IMR-90 (cell line): ENCODE measurements at regions not wholly inside any gene's neighbourhood (a gene's known extent, or its start where the extent isn't known, plus 50 kb on each side); places are given as distances from the start of the nearest gene placed in this dataset.

Experiments
- ATAC-seq: fragments of 200-7000 bp; cut with Tn5 transposase; 2 replicates; pipeline ENCODE4 v1.9.1; 2020; ENCODE audit warnings: low read depth, mild to moderate bottlenecking, moderate library complexity
- BruUV-seq: library from RNA; stranded (reverse); fragments of 400-500 nt; replicated peaks from 2 replicates; lab custom pipeline; 2021; lab: Mats Ljungman, UMichigan
- CTCF ChIA-PET: fragments of 300-600 bp; formaldehyde crosslinking; extraction: SDS; loops from one replicate; lab custom pipeline; 2021; ENCODE audit warnings: antibody characterized with exemption; lab: Yijun Ruan, JAX
- POLR2A ChIA-PET: fragments of 300-600 bp; sonication (Branson Sonifier 250); formaldehyde crosslinking; loops from one replicate; lab custom pipeline; 2022; ENCODE audit warnings: antibody characterized with exemption; ENCODE audit not compliant: unreplicated experiment; lab: Charles Lee
- DNase-seq: peaks from one replicate; pipeline ENCODE4 v3.0.0; 2013
- H2AFZ ChIP-seq: replicated peaks from 2 replicates; pipeline ENCODE3; 2013; ENCODE audit warnings: low read length, mild to moderate bottlenecking; ENCODE audit not compliant: poor library complexity
- H2AK5ac ChIP-seq: 2 replicates; pipeline ENCODE4 v1.6.1; 2013; ENCODE audit warnings: low read depth, low read length, inconsistent platforms
- H2AK9ac ChIP-seq: replicated peaks from 2 replicates; pipeline ENCODE3; 2013; ENCODE audit warnings: mild to moderate bottlenecking, low read depth, low read length, moderate library complexity; ENCODE audit not compliant: poor library complexity
- H2BK120ac ChIP-seq: 2 replicates; pipeline ENCODE4 v1.6.1; 2013; ENCODE audit warnings: low read depth, low read length, inconsistent platforms
- H2BK15ac ChIP-seq: 3 replicates; pipeline ENCODE4 v1.6.1; 2013; ENCODE audit warnings: low read depth, low read length, inconsistent platforms
- H2BK20ac ChIP-seq: 2 replicates; pipeline ENCODE4 v1.6.1; 2013; ENCODE audit warnings: low read depth, mild to moderate bottlenecking, inconsistent platforms, low read length, moderate library complexity
- H2BK5ac ChIP-seq: 2 replicates; pipeline ENCODE4 v1.6.1; 2013; ENCODE audit warnings: mild to moderate bottlenecking, low read depth, low read length, inconsistent platforms; ENCODE audit not compliant: poor library complexity, severe bottlenecking
- H3K14ac ChIP-seq: replicated peaks from 2 replicates; pipeline ENCODE4 v1.6.1; 2013; ENCODE audit warnings: low read depth, low read length, inconsistent platforms
- H3K18ac ChIP-seq: 2 replicates; pipeline ENCODE4 v1.6.1; 2013; ENCODE audit warnings: low read depth, low read length, control low read depth
- H3K23ac ChIP-seq: 2 replicates; pipeline ENCODE4 v1.6.1; 2013; ENCODE audit warnings: low read depth, low read length, inconsistent platforms
- H3K27ac ChIP-seq: 2 replicates; pipeline ENCODE4 v1.5.1; 2013; ENCODE audit warnings: mild to moderate bottlenecking, control low read depth, low read length; ENCODE audit not compliant: insufficient read depth
- H3K27me3 ChIP-seq: 2 replicates; pipeline ENCODE4 v1.6.1; 2013; ENCODE audit warnings: low read length; ENCODE audit not compliant: control insufficient read depth, insufficient read depth
- H3K36me3 ChIP-seq: 2 replicates; pipeline ENCODE4 v1.6.1; 2013; ENCODE audit warnings: low read length, mixed read lengths; ENCODE audit not compliant: control insufficient read depth, insufficient read depth
- H3K4ac ChIP-seq: 2 replicates; pipeline ENCODE4 v1.6.1; 2013; ENCODE audit warnings: low read depth, low read length, inconsistent platforms
- H3K4me1 ChIP-seq: 2 replicates; pipeline ENCODE4 v1.6.1; 2013; ENCODE audit warnings: low read length, mixed read lengths; ENCODE audit not compliant: control insufficient read depth, insufficient read depth
- H3K4me2 ChIP-seq: 2 replicates; pipeline ENCODE4 v1.6.1; 2013; ENCODE audit warnings: low read depth, mild to moderate bottlenecking, control low read depth, low read length, moderate library complexity
- H3K4me3 ChIP-seq: 2 replicates; pipeline ENCODE4 v1.5.1; 2013; ENCODE audit warnings: low read depth, mild to moderate bottlenecking, control low read depth, low read length, moderate library complexity; ENCODE audit not compliant: insufficient read depth
- H3K56ac ChIP-seq: 2 replicates; pipeline ENCODE4 v1.6.1; 2013; ENCODE audit warnings: low read length, inconsistent platforms; ENCODE audit not compliant: insufficient read depth; ENCODE audit errors: extremely low read depth
- H3K79me1 ChIP-seq, 2 experiments: 2 replicates each; pipeline ENCODE4 v1.6.1; 2013; ENCODE audit warnings: low read length in 2 of 2, inconsistent platforms in 1 of 2, low read depth in 1 of 2
- H3K9ac ChIP-seq: 2 replicates; pipeline ENCODE4 v1.6.1; 2013; ENCODE audit warnings: low read depth, low read length, control low read depth
- H3K9me1 ChIP-seq: 2 replicates; pipeline ENCODE4 v1.6.1; 2013; ENCODE audit warnings: low read length, inconsistent platforms; ENCODE audit not compliant: insufficient read depth
- H3K9me3 ChIP-seq: 2 replicates; pipeline ENCODE4 v1.6.1; 2013; ENCODE audit warnings: low read length; ENCODE audit not compliant: control insufficient read depth, insufficient read depth
- H4K20me1 ChIP-seq: 2 replicates; pipeline ENCODE4 v1.6.1; 2013; ENCODE audit warnings: low read length, inconsistent platforms; ENCODE audit not compliant: insufficient read depth
- H4K5ac ChIP-seq: 2 replicates; pipeline ENCODE4 v1.6.1; 2013; ENCODE audit warnings: mild to moderate bottlenecking, low read depth, low read length, control low read depth
- H4K8ac ChIP-seq, 2 experiments: 2 replicates each; pipeline ENCODE4 v1.6.1; 2013; ENCODE audit warnings: low read depth in 2 of 2, low read length in 2 of 2, control low read depth in 1 of 2, inconsistent platforms in 1 of 2
- H4K91ac ChIP-seq: 2 replicates; pipeline ENCODE4 v1.6.1; 2013; ENCODE audit warnings: low read depth, low read length, inconsistent platforms; ENCODE audit not compliant: insufficient read depth
- BHLHE40 ChIP-seq: fragments of 150-350 bp; IDR thresholded peaks from 2 replicates; pipeline ENCODE4 v1.6.1; 2016; ENCODE audit warnings: mild to moderate bottlenecking, low read depth, low read length
- CEBPB ChIP-seq: IDR thresholded peaks from 2 replicates; pipeline ENCODE4 v1.6.1; 2012; ENCODE audit warnings: low read depth, low read length, improper control_type of control experiment
- CHD1 ChIP-seq: IDR thresholded peaks from 2 replicates; pipeline ENCODE4 v1.6.1; 2012; ENCODE audit warnings: low read depth, low read length, improper control_type of control experiment
- ELK1 ChIP-seq: fragments of 150-350 bp; IDR thresholded peaks from 2 replicates; pipeline ENCODE4 v1.6.1; 2016; ENCODE audit warnings: low read depth, mild to moderate bottlenecking, low read length, moderate library complexity, borderline replicate concordance
- FOS ChIP-seq: fragments of 150-350 bp; IDR thresholded peaks from 2 replicates; pipeline ENCODE4 v1.6.1; 2016; ENCODE audit warnings: low read depth, low read length
- MAFK ChIP-seq: IDR thresholded peaks from 2 replicates; pipeline ENCODE4 v1.6.1; 2012; ENCODE audit warnings: low read depth, low read length, improper control_type of control experiment
- MAZ ChIP-seq: IDR thresholded peaks from 2 replicates; pipeline ENCODE4 v1.6.1; 2012; ENCODE audit warnings: low read depth, mild to moderate bottlenecking, low read length, improper control_type of control experiment, moderate library complexity, borderline replicate concordance
- MXI1 ChIP-seq: IDR thresholded peaks from 2 replicates; pipeline ENCODE4 v1.6.1; 2012; ENCODE audit warnings: low read depth, mild to moderate bottlenecking, low read length, moderate library complexity, borderline replicate concordance
- NFE2L2 ChIP-seq: fragments of 150-350 bp; IDR thresholded peaks from 2 replicates; pipeline ENCODE4 v1.6.1; 2016; ENCODE audit warnings: low read depth, mild to moderate bottlenecking, low read length
- POLR2A ChIP-seq: IDR thresholded peaks from 2 replicates; pipeline ENCODE4 v1.6.1; 2012; ENCODE audit warnings: mild to moderate bottlenecking, low read depth, low read length
- RAD21 ChIP-seq: IDR thresholded peaks from 2 replicates; pipeline ENCODE4 v1.6.1; 2012; ENCODE audit warnings: low read length, improper control_type of control experiment
- RCOR1 ChIP-seq: IDR thresholded peaks from 2 replicates; pipeline ENCODE4 v1.6.1; 2012; ENCODE audit warnings: mild to moderate bottlenecking, low read length, improper control_type of control experiment; ENCODE audit not compliant: insufficient replicate concordance
- RFX5 ChIP-seq: IDR thresholded peaks from 2 replicates; pipeline ENCODE4 v1.8.0; 2012; ENCODE audit warnings: low read depth, mild to moderate bottlenecking, low read length, moderate library complexity
- SMC3 ChIP-seq: fragments of 150-350 bp; IDR thresholded peaks from 2 replicates; pipeline ENCODE4 v1.6.1; 2016; ENCODE audit warnings: low read depth, mild to moderate bottlenecking, antibody characterized with exemption, low read length, moderate library complexity
- USF2 ChIP-seq: fragments of 150-350 bp; IDR thresholded peaks from 2 replicates; pipeline ENCODE4 v1.6.1; 2017; ENCODE audit warnings: mild to moderate bottlenecking, antibody characterized with exemption, low read length, low read depth
- WGBS, 2 experiments: methylation state at CpG; one replicate each; pipeline versions ENCODE4 v1.1.5 to v1.1.7; 2013; ENCODE audit warnings: missing lambda C conversion rate in 2 of 2; ENCODE audit not compliant: insufficient read length in 1 of 2; ENCODE audit errors: extremely low coverage in 2 of 2; 5-methylcytosine and 5-hydroxymethylcytosine counted together
- dilution Hi-C: fragments of 300-500 bp; cut with HindIII; formaldehyde crosslinking; loops from one replicate; pipeline ENCODE4 v1.14.3; 2018; ENCODE audit warnings: low sequenced_read_pairs; ENCODE audit not compliant: unreplicated experiment
- in situ Hi-C: fragments of 300-500 bp; cut with MboI; formaldehyde crosslinking; loops from 3 replicates; pipeline ENCODE4 v1.14.3; 2019; ENCODE audit warnings: low sequenced_read_pairs, inconsistent platforms, mixed read lengths
- intact Hi-C: fragments of 100-400 bp; cut with micrococcal nuclease; formaldehyde crosslinking; loops from 2 replicates; pipeline ENCODE4 v1.10.0; 2022
- TF ChIP-seq, protein P1 (sequence below): conservative IDR thresholded peaks from 2 replicates; pipeline ENCODE4 v1.5.1; 2012; ENCODE audit warnings: mild to moderate bottlenecking, low read depth, low read length, improper control_type of control experiment

DNA sequence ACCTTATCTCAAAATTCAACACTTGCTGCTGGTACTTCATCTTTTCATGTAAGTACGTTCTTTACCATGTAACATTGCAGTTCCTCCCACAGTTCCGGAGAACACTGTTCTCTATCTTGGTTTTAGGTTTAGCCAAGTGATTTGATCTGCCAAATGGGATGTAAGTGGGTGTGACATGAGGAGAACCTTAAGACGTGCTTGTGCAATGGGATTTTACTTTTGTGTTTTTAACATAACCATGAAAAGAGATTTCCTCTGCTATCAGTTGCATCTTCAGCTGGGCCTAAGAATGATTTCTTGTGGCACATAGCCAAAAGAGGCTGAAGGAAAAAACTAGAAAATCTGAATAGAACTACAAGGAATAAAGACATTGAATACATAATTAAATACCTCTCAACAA lies 894.5 kb upstream of the ALCAM start:
- Histone ChIP-seq H3K9me3 (no peaks in the 10 kb centered on the region), H4K91ac (no peak overlapping the region), H3K56ac (no peak overlapping the region), H3K27ac (no peak overlapping the region), H2BK20ac (no peak overlapping the region), H3K4ac (no peak overlapping the region), H2AK5ac (no peak overlapping the region), H3K36me3 (no peaks in the 10 kb centered on the region), H3K27me3 (no peaks in the 10 kb centered on the region), H3K79me1 (no peaks in the 10 kb centered on the region), H4K8ac (no peak overlapping the region), H4K20me1 (no peaks in the 10 kb centered on the region), H3K9ac (no peak overlapping the region), H2BK120ac (no peak overlapping the region), H2AFZ (no peak overlapping the region), H2BK15ac (no peak overlapping the region), H3K4me3 (no peak overlapping the region), H3K4me2 (no peak overlapping the region), H3K14ac (no peak overlapping the region), H3K18ac (no peak overlapping the region), H2BK5ac (no peak overlapping the region), H4K5ac (no peak overlapping the region), H2AK9ac (no peak overlapping the region), H3K9me1 (no peaks in the 10 kb centered on the region), H3K23ac (no peak overlapping the region), H3K4me1 (no peaks in the 10 kb centered on the region)
- POLR2A ChIA-PET: no interaction called here
- DNase-seq (no peak), ATAC-seq (no peak)
- dilution Hi-C loops (no loop called here), intact Hi-C loops (no loop called here), in situ Hi-C loops (no loop called here)
- TF ChIP-seq MAFK (no peak), SMC3 (no peak), CHD1 (no peak), RCOR1 (no peak), BHLHE40 (no peak), FOS (no peak), NFE2L2 (no peak), MAZ (no peak), POLR2A (no peak), RFX5 (no peak), USF2 (no peak), ELK1 (no peak), MXI1 (no peak), RAD21 (no peak), CEBPB (no peak)
- TF ChIP-seq, protein P1, sequence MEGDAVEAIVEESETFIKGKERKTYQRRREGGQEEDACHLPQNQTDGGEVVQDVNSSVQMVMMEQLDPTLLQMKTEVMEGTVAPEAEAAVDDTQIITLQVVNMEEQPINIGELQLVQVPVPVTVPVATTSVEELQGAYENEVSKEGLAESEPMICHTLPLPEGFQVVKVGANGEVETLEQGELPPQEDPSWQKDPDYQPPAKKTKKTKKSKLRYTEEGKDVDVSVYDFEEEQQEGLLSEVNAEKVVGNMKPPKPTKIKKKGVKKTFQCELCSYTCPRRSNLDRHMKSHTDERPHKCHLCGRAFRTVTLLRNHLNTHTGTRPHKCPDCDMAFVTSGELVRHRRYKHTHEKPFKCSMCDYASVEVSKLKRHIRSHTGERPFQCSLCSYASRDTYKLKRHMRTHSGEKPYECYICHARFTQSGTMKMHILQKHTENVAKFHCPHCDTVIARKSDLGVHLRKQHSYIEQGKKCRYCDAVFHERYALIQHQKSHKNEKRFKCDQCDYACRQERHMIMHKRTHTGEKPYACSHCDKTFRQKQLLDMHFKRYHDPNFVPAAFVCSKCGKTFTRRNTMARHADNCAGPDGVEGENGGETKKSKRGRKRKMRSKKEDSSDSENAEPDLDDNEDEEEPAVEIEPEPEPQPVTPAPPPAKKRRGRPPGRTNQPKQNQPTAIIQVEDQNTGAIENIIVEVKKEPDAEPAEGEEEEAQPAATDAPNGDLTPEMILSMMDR: no peak
- WGBS, 2 experiments: no CpG with 5 or more reads among the region's 3 CpGs
- no TSS peak for BruUV-seq
- CTCF ChIA-PET: no interaction called here
